ENCODE measurements at regions not wholly inside any gene's neighbourhood (a gene's known extent, or its start where the extent isn't known, plus 50 kb on each side); places are given as distances from the start of the nearest gene placed in this dataset.

- no peaks in the 10 kb centered on the region for H3K36me3 ChIP-seq (ENCODE audit: insufficient read depth, low read length)
Measured at GRCh38 chr5:135251093-135251492, 147.9 kb downstream of the MACROH2A1 start.

DNA sequence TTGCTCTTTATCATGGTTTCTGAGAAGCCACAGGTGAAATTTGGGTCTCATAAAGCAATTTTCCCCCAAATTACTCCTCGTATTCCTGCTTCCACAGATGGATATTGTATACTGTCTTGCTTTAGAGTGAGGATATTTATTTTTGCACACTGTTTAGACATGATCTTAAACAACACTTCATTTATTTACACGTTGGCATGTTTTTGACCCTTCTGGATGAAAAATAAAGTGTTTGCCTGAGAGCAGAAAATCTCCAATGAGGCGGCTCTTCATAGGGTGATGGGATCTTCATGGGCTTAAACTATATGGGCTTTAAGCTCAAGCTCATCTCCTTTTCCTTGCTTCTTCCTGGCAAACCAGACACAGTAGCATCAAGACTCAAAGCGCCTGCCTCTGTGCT lies 148.4 kb downstream of the MACROH2A1 start:
- TF ChIP-seq, protein P1, sequence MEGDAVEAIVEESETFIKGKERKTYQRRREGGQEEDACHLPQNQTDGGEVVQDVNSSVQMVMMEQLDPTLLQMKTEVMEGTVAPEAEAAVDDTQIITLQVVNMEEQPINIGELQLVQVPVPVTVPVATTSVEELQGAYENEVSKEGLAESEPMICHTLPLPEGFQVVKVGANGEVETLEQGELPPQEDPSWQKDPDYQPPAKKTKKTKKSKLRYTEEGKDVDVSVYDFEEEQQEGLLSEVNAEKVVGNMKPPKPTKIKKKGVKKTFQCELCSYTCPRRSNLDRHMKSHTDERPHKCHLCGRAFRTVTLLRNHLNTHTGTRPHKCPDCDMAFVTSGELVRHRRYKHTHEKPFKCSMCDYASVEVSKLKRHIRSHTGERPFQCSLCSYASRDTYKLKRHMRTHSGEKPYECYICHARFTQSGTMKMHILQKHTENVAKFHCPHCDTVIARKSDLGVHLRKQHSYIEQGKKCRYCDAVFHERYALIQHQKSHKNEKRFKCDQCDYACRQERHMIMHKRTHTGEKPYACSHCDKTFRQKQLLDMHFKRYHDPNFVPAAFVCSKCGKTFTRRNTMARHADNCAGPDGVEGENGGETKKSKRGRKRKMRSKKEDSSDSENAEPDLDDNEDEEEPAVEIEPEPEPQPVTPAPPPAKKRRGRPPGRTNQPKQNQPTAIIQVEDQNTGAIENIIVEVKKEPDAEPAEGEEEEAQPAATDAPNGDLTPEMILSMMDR (conservative IDR thresholded peaks at IDR 0.05; ENCODE audit: low read length): no peak
- TF ChIP-seq EZH2phosphoT487 (IDR thresholded peaks at IDR 0.05; ENCODE audit: borderline replicate concordance): no peak
- Histone ChIP-seq H3K27me3 (ENCODE audit: insufficient read depth, low read length, poor library complexity, severe bottlenecking) (no peaks in the 10 kb centered on the region), H3K4me3 (ENCODE audit: low read length, poor library complexity, severe bottlenecking) (no peak overlapping the region), H2AFZ (ENCODE audit: low read length) (no peak overlapping the region), H3K79me2 (ENCODE audit: insufficient read depth, low read length) (no peaks in the 10 kb centered on the region), H3K4me1 (ENCODE audit: insufficient read depth, low read length, poor library complexity, severe bottlenecking) (peaks cover 10% of the 10 kb centered on the region), H3K4me2 (ENCODE audit: low read depth, low read length, poor library complexity, severe bottlenecking) (no peak overlapping the region), H4K20me1 (ENCODE audit: insufficient read depth, low read length, poor library complexity, severe bottlenecking) (no peaks in the 10 kb centered on the region), H3K9ac (ENCODE audit: low read depth, low read length, poor library complexity, severe bottlenecking) (no peak overlapping the region), H3K36me3 (ENCODE audit: insufficient read depth, low read length) (no peaks in the 10 kb centered on the region), H3K9me3 (ENCODE audit: insufficient read depth, low read depth, low read length) (no peaks in the 10 kb centered on the region), H3F3A (ENCODE audit: low read depth) (no peaks in the 10 kb centered on the region), H3K9me2 (replicated peaks; ENCODE audit: low read depth, low read length) (no peaks in the 10 kb centered on the region)

More at GRCh38 chr5:135251093-135251492, 147.9 kb downstream of the MACROH2A1 start:
- Histone ChIP-seq H4K20me1 (ENCODE audit: insufficient read depth, low read length, poor library complexity, severe bottlenecking) (no peaks in the 10 kb centered on the region), H3K9me3 (ENCODE audit: insufficient read depth, low read depth, low read length) (no peaks in the 10 kb centered on the region), H3K79me2 (ENCODE audit: insufficient read depth, low read length) (no peaks in the 10 kb centered on the region), H3K4me3 (ENCODE audit: low read length, poor library complexity, severe bottlenecking) (no peak overlapping the region), H3K9ac (ENCODE audit: low read depth, low read length, poor library complexity, severe bottlenecking) (no peak overlapping the region), H3K27me3 (ENCODE audit: insufficient read depth, low read length, poor library complexity, severe bottlenecking) (no peaks in the 10 kb centered on the region), H3K4me1 (ENCODE audit: insufficient read depth, low read length, poor library complexity, severe bottlenecking) (peaks cover 7% of the 10 kb centered on the region), H3K9me2 (replicated peaks; ENCODE audit: low read depth, low read length) (no peaks in the 10 kb centered on the region), H3F3A (ENCODE audit: low read depth) (no peaks in the 10 kb centered on the region), H3K4me2 (ENCODE audit: low read depth, low read length, poor library complexity, severe bottlenecking) (no peak overlapping the region), H2AFZ (ENCODE audit: low read length) (no peak overlapping the region)
- no peak for TF ChIP-seq EZH2phosphoT487 (IDR thresholded peaks at IDR 0.05; ENCODE audit: borderline replicate concordance)
- TF ChIP-seq, protein P1 (conservative IDR thresholded peaks at IDR 0.05; ENCODE audit: low read length): no peak

DNA sequence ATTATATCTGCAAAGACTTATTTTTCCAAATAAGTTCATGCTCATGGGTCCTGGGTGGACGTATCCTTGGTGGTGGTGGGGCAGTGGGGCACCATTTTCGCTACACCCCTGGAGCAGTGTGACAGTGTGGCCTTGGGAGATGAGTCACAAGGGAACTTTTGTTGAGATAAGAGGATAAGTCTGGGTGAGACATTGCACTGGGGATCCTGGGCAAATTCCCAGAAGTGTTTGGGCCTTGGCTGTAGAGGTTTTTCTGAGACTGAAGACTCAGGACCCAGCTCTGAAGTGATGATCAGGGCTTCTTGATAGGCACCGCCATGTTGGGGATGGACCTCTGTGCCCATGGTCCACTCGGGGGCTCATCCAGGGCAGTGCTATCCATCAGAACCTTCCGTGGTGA lies 149.4 kb downstream of the MACROH2A1 start:
- Histone ChIP-seq H3K9ac (ENCODE audit: low read depth, low read length, poor library complexity, severe bottlenecking) (no peak overlapping the region), H3F3A (ENCODE audit: low read depth) (no peaks in the 10 kb centered on the region), H3K4me3 (ENCODE audit: low read length, poor library complexity, severe bottlenecking) (no peak overlapping the region), H3K79me2 (ENCODE audit: insufficient read depth, low read length) (no peaks in the 10 kb centered on the region), H3K36me3 (ENCODE audit: insufficient read depth, low read length) (no peaks in the 10 kb centered on the region), H3K27me3 (ENCODE audit: insufficient read depth, low read length, poor library complexity, severe bottlenecking) (no peaks in the 10 kb centered on the region), H3K4me2 (ENCODE audit: low read depth, low read length, poor library complexity, severe bottlenecking) (no peak overlapping the region), H3K9me3 (ENCODE audit: insufficient read depth, low read depth, low read length) (no peaks in the 10 kb centered on the region), H4K20me1 (ENCODE audit: insufficient read depth, low read length, poor library complexity, severe bottlenecking) (no peaks in the 10 kb centered on the region), H3K9me2 (replicated peaks; ENCODE audit: low read depth, low read length) (no peaks in the 10 kb centered on the region), H2AFZ (ENCODE audit: low read length) (no peak overlapping the region), H3K4me1 (ENCODE audit: insufficient read depth, low read length, poor library complexity, severe bottlenecking) (peaks cover 10% of the 10 kb centered on the region)
- TF ChIP-seq EZH2phosphoT487 (IDR thresholded peaks at IDR 0.05; ENCODE audit: borderline replicate concordance): no peak
- TF ChIP-seq, protein P1 (conservative IDR thresholded peaks at IDR 0.05; ENCODE audit: low read length): no peak
